ENCODE measurements at regions not wholly inside any gene's neighbourhood (a gene's known extent, or its start where the extent isn't known, plus 50 kb on each side); places are given as distances from the start of the nearest gene placed in this dataset.
A peak's percentile ranks its signal among the peaks of the same experiment; 100 is the strongest.

DNA sequence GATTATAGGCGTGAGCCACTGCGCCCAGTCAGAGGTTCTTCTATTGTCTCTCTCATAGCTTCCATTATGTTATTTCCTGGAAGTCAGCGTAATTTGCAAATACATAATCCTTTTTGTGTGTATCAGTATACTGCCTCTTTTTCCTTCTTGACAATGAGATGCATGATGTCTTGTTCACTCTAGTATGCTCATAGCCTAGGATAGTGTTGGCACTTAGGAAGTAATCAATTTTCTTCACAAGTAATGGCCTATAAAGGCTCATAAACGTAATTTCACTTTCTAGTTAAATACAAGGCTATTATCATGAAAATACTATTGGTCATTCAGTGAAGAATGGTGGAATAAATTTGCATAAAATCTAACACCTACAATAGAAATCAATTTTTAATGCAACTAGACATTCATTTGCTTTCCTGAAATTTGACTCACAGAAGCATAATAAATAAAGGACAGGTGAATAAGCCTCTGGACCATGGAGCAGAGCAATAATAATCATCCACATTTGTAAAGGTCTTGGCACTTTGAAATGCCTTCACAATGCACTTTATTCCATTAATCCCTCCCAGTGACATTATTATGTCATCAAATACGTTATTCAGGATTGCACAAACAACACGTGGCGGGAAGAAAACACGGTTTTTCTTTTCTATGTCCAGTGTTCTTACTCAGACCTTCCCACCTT is 366.9 kb upstream of the BTBD3 start:
- DNase-seq (ENCODE audit: low read depth in 2 of 2), result no peak

GRCh38 chr20:11551479-11551878 is 366.2 kb upstream of the BTBD3 start:
- no peak for DNase-seq (ENCODE audit: low read depth in 2 of 2)

GRCh38 chr20:11553603-11554002 is 364.1 kb upstream of the BTBD3 start:
- peak in 1 of 2 donors; percentile 9 for DNase-seq (ENCODE audit: low read depth in 2 of 2)

DNA sequence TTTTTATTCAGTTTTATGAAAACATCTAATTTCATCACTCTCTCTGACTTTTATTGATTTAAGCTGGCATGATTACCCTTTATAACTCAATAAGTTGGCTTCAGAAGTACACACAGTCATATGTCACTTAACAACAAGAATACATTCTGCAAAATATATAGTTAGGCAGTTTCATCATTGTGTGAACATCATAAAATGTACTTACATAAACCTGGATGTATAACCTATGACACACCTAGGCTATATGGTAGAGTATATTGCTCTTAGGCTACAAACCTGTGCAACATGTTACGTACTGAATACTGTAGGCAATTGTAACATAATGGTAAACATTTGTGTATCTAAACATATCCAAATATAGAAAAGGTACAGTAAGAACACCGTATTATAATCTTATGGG is 362.2 kb upstream of the BTBD3 start:
- no peak for DNase-seq (ENCODE audit: low read depth in 2 of 2)

- no peak for DNase-seq (ENCODE audit: low read depth in 2 of 2)
Observed at GRCh38 chr20:11556410-11556809, 361.3 kb upstream of the BTBD3 start.

GRCh38 chr20:11564491-11564890 is 353.2 kb upstream of the BTBD3 start:
- DNase-seq (ENCODE audit: low read depth in 2 of 2), result no peak

DNA sequence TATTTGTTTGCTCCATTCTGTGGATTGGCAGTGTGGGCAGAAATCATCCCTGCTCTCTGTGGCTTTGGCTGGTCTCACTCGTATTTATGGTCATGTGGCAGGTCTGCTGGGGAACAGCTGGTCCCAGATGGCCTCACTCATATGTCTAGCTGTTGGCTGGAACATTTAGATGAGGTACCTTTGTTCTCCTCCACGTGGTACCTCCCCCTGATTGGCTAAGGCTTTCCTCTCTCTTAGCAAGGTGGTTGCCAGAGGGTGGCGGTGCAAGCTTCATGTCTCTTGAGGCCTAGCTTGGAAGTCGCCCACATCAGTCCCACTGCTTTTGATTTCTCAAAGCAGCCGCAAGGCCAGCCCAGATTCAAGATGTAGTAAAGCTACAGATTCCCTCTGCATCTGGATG is 348.5 kb upstream of the BTBD3 start:
- DNase-seq (ENCODE audit: low read depth in 2 of 2), result no peak

DNA sequence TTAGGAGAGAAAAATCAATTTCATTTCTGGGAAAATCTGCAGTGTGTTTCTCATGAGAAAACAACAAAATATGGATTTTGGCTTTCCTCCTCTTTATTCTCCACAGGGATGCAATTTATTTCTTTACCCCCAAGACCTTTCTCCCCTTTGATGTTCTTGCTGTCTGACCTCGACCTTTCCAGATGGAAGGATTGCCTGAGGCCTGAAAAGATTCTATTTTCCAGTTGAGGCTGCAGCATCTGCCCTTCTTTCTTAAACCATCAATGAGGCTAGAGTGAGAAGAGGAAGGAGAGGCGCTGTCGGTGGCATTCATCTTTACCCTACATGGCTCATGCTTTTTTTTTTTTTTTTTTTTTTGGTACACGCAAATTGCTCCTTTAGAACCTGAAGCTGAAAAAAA is 344.2 kb upstream of the BTBD3 start:
- DNase-seq (ENCODE audit: low read depth in 2 of 2), result no peak

DNA sequence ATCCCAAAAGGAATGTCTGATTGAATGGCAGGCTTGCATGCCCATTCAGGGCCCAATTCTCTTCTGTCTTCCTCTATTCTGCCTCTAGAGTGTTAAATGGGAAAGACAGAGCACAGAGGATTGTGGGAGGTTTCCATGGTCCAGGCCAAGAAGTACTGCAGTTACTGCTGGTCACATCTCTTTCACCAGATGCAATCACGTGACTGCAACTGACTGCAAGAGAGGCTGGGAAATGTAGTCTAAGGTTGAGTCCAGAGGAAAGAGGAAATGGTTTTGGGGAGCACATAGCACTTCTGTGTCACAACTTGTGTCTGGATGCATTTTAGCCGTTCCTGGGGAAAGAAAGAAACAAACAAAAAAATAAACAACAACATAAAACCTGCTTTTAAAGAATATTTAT is 336.4 kb upstream of the BTBD3 start:
- DNase-seq (ENCODE audit: low read depth in 2 of 2), result no peak

GRCh38 chr20:11582060-11582459 is 335.6 kb upstream of the BTBD3 start:
- no peak for DNase-seq (ENCODE audit: low read depth in 2 of 2)

DNA sequence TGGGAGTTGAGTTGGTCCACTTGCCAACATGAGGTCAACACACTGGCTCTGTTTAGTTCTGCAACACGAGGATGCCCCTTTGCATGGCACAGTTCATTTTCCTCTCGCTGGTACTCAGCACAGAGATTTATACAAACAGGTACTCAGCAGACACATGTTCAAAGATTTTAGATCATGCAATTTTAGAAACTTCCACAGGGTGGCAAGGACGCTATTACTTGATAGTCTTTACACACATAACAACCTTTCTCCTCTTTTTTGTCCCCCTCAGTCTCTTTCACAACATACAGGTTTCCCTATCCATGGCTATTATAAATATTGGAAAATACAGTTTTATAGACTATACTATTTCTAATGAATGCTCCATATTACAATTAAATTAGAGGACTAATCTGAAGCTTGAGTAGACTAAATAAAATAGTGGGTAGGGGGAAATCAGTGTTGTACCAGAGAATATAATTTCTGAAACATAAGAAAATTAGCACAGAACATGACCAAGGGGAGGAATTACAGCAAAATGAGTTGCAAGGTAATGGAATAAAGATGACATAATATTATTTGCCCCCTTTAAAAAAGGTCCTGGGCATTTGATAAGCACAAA is 331.8 kb upstream of the BTBD3 start:
- peak; percentile 9 to 17 for DNase-seq (ENCODE audit: low read depth in 2 of 2)

DNA sequence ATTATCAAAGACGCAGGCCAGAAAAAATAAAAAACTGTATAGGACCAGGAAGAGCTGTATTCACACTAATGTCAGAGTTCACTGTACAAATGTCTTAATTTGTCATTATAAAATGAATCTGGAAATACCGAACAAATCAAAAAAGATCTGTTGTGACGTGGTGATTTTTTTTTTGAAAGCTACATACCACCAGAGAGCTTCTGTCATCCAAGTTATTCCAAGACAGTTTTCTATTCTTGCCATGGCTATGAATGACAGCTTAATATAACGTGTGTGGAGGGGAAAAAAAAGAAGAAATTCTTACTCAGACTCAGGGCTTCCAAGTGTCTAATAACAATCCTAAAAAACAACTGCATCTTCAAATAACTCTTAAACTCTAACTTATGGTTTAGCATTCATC is 328.8 kb upstream of the BTBD3 start:
- DNase-seq (ENCODE audit: low read depth in 2 of 2), result peak in 1 of 2 donors; percentile 2

DNA sequence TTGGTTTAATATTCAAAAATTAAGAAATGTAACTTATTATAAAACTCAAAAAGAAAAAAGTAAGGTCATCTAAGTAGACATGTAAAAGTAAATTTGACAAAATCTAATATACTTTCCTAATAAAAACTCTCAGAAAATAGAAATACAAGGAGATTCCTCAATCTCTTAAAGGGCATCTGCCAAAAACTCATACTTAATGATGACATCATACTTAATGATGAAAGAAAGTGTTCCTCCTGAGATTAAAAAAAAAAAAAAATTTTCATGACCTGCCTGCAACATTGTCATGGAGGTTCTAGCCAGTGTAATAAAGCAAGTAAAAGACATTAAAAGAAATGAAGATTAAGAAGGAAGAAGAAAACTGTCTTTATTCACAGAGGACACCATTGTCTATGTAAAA is 325.7 kb upstream of the BTBD3 start:
- DNase-seq (ENCODE audit: low read depth in 2 of 2), result no peak

DNA sequence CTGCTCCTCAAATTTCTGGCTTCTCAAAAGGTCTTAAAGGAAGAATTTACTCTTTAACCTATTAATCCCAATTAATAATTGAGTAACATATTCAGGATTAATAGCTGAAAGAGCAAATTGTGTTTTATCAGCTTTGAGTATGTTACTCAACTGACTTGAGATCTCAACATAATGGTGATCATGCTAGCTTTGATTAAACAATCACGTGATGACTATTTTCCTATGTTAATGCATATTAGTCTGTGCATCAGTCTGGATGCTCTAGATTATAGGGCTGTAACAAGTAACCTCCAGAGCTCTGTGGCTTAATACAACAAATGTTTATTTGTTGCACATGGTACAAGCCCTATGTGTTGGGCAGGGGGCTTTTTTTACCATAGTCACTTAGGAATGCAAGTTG is 313.4 kb upstream of the BTBD3 start:
- no peak for DNase-seq (ENCODE audit: low read depth in 2 of 2)

DNA sequence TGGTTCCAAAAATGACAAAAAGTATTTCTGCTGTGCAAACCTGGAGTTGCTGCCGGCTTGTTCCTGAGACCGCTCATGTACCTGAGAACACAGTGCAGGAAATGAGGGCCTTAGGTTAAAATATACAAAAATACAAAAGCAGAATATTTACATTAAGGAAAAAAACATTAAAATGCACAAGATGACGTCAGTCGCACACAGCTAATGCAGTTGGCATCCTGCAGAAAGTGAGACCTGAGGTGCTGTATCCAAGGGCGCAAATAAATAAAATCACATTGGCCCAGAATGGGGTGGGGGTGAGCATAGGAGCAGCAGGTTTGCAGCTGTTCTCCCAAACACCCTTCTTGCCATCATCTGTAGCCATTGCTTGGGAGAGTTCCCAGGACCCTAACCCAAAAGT is 310.6 kb upstream of the BTBD3 start:
- no peak for DNase-seq (ENCODE audit: low read depth in 2 of 2)

DNA sequence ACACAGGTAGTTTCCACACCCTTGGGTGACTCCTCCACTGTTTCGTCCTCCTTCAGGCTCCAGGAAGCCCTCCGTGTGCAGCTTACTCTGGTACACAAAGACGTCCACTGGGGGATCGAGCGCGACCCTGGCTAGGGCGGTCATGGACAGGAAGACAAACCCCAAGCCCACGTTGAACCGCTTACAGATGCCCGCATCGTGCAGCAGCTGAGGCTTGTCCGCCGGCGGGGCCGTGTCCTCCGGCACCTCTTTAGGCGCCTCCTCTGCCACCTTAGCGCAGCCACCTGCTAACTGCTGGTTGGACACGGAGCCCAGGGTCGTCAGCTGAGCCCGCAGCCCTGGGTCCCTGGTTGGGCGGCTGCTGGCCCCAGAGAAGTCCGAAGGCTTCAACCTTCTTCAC is 309.0 kb upstream of the BTBD3 start:
- DNase-seq (ENCODE audit: low read depth in 2 of 2), result no peak

GRCh38 chr20:11624704-11625103 is 293.0 kb upstream of the BTBD3 start:
- DNase-seq (ENCODE audit: low read depth in 2 of 2), result no peak

GRCh38 chr20:11626551-11626950 is 291.1 kb upstream of the BTBD3 start:
- DNase-seq (ENCODE audit: low read depth in 2 of 2), result no peak

- no peak for DNase-seq (ENCODE audit: low read depth in 2 of 2)
Observed at GRCh38 chr20:11642866-11643265, 274.8 kb upstream of the BTBD3 start.

GRCh38 chr20:11646359-11646758 is 271.3 kb upstream of the BTBD3 start:
- DNase-seq (ENCODE audit: low read depth in 2 of 2), result no peak

DNA sequence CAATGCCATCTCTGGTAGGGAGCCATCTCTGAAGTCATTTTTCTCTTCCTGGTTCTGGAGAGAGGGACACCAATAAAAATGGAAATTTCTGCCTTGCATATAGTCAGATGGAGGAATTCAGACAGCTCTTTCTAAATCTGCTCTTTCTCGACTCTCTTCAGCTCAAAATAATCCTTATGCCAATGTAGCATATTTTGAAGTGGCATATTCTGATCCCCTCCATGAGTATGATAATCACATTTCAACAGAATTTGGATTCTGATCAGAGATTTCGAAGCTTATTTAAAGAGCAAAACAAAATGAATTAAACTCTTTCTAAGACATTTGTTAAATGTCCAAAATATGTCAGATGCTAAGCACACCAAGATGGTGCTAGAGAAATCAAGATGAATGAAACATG is 267.1 kb upstream of the BTBD3 start:
- no peak for DNase-seq (ENCODE audit: low read depth in 2 of 2)

GRCh38 chr20:11651138-11651537 is 266.6 kb upstream of the BTBD3 start:
- no peak for DNase-seq (ENCODE audit: low read depth in 2 of 2)

GRCh38 chr20:11651647-11652046 is 266.0 kb upstream of the BTBD3 start:
- no peak for DNase-seq (ENCODE audit: low read depth in 2 of 2)

- no peak for DNase-seq (ENCODE audit: low read depth in 2 of 2)
Observed at GRCh38 chr20:11652128-11652527, 265.6 kb upstream of the BTBD3 start.
